ENCODE measurements at regions not wholly inside any gene's neighbourhood (a gene's known extent, or its start where the extent isn't known, plus 50 kb on each side); places are given as distances from the start of the nearest gene placed in this dataset.
"Not testable (repeated sequence)": the region's sequence is repeated elsewhere in the genome, so short reads cannot be mapped to it uniquely, and the experiment has no call there.

- no peak for DNase-seq (ENCODE audit: low spot score)
These were observed 120.2 kb downstream of the MRPL39 start for GRCh38 chr21:25487046-25487594.

DNA sequence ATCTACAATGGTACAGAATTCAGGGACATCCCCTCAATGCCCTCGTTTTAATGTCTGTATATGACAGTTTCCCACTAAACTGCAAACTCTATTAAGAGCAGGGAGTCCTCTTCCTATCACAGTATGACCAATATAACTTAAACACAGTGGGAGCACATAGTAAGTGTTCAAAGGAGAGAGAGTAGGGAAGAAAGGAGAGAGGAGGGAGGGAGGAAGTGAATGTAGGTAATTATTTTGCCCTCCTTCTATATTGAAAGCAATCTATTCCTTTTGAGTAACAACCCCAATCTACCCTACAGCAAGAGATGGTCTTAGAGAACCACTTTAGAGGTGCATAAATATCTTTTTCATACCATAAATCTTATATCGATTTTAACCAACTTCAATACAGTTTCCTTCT, 121.4 kb downstream of the MRPL39 start:
- DNase-seq (ENCODE audit: low spot score): no peak

DNA sequence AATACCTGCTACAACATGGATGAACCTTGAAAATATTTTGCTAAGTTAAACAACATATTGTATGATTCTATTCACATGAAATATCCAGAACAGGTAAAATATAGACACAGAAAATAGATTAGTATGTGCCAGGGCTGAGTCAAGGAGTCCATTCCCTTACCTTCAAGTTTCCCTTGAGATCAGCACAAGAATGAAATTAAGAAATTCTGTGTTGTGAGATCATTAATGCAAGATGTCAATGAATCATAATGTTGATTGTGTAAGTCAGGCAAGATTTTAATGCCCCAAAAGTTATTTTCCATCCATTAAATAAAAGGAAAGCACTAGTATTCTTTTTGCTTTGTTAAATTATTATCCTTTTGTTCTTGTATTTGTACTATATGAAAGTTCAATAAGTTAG, 139.4 kb downstream of the MRPL39 start:
- no peak for DNase-seq (ENCODE audit: low spot score)

- DNase-seq (ENCODE audit: low spot score): not testable (repeated sequence)
These were observed 140.2 kb downstream of the MRPL39 start for GRCh38 chr21:25467071-25467470.

DNA sequence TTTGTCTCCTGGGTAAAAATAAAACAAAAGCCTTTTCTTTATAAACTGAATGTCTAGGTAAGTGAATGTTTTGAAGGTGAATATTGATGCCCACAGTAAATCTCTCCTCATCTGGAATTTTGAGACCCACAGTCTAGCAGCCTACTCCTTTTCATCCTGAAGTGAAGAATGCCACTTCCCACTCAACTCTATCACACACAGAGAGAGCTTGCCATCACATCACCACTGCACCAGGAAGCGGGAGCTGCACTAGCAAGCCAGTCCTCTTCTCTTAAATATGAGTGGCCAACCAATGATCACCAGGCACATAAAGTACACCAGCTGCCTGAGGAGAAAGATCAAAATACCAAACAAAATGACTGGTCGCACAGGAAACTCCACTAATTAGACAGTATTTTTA, 140.8 kb downstream of the MRPL39 start:
- no peak for DNase-seq (ENCODE audit: low spot score)

DNA sequence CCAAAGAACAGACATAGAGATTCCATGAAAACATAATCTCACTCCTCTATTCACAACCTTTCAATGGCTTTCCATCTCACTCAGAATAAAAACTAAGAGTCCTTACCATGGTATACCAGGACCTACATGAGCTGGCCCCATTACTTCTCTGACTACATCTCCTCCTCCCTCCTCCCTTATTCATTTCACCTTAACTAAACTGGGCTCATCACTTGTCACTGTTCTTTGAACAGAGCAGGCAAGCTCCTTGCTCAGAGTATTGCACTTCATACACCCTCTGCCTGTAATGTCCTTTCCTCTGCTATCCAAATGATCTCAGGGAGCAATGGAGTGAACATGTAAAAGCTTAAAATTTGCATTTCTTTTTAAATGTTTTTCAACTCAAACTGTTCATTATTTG, 142.0 kb downstream of the MRPL39 start:
- DNase-seq (ENCODE audit: low spot score): no peak

DNA sequence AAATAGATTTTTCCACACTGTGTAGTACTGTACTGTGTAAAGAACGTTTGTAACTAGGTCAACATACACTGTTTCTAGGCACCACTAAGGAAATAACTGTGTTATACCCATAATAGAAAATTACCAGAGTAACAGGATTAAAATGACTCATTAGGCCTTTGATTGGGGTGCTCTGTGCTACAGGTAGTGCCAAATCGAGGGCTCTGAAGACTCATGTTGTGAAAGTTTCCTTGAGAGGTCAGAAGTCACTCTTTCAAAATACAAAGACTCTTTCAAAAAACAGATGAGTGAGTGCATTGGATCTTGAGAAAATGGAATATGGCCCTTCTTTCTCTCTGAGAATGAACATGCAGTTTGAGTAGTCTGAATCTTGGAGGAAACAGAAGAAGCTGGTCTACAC, 143.0 kb downstream of the MRPL39 start:
- DNase-seq (ENCODE audit: low spot score): no peak

DNA sequence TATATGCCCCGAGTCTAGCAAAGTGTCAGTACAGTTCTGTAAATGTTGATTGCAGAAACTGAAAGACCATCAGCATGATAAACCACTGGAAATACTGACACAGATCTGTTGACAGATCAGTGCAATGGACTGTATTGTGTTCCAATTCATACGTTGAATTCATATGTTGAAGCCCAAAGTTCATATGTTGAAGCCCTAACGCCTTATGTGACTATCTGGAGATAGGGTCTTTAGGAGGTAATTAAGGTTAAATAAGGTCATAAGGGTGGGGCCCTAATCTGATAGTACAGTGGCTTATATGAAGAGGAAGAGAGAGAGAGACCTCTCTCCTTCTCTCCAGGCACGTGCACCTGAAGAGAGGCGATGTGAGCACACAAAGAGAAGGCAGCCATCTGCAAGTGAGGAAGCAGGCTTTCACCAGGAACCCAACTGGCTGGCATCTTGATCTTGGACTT, 144.7 kb downstream of the MRPL39 start:
- no peak for DNase-seq (ENCODE audit: low spot score)

- DNase-seq (ENCODE audit: low spot score): no peak
These were observed 145.6 kb downstream of the MRPL39 start for GRCh38 chr21:25461725-25462124.

DNA sequence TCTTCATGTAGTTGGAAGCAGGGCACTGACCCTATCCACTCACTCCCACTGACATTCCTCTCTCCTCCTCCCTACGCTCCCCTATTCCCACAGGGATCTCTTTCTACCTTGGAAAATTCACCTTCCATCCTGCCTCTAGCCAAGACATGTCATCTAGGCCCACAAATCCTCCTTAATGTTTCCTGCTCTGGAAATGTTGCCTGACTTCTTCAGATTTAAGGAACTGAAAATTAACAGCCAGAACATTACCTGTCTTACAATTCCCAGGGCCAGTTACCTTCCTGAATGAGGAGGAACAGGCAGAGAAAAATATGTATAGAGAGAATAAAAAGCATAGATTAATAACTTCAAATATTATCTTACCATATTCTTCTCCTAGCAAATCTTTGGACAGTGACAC, 147.3 kb downstream of the MRPL39 start:
- no peak for DNase-seq (ENCODE audit: low spot score)

DNA sequence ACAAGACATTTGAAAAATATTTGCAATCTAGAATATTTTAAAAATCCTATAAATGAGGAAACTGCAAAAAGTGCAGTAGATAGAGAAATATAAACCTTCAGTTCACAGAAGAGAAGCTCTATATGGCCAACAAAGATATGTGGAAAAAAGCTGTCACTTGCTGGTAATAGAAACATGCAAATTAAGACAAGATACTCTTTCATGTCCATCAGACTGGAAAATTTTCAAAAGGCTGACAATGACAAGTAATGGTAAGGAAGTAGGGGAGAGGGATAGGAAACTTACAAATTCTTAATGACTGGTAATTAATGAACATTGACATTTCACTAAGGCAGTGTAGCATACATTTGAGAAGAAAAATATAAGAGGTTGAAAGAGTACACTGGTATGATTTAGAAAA, 147.9 kb downstream of the MRPL39 start:
- DNase-seq (ENCODE audit: low spot score): no peak

- no peak for DNase-seq (ENCODE audit: low spot score)
These were observed 148.8 kb downstream of the MRPL39 start for GRCh38 chr21:25458484-25458883.

- no peak for DNase-seq (ENCODE audit: low spot score)
These were observed 149.3 kb downstream of the MRPL39 start for GRCh38 chr21:25457946-25458345.

GRCh38 chr21:25457411-25457810, 149.9 kb downstream of the MRPL39 start:
- DNase-seq (ENCODE audit: low spot score): no peak

GRCh38 chr21:25456672-25457071, 150.6 kb downstream of the MRPL39 start:
- DNase-seq (ENCODE audit: low spot score): no peak

DNA sequence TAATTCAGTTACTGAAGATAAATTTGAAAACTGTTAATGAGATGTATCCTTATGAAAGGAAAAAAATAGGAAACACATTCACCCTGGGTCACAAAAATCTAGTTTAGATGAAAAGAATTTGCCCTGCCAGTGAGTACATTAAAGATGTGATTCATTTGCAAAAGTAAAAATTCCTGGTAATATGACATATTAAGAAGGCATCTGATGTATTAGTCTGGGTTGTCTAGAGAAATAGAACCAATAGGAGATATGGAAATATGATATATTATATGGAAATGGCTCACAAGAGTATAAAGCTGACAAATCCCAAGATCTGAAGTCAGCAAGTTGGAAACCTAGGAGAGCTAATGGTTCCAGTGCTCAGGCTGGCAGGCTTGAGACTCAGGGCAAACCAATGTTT, 153.8 kb downstream of the MRPL39 start:
- DNase-seq (ENCODE audit: low spot score): no peak

GRCh38 chr21:25449950-25450349, 157.3 kb downstream of the MRPL39 start:
- DNase-seq (ENCODE audit: low spot score): no peak

DNA sequence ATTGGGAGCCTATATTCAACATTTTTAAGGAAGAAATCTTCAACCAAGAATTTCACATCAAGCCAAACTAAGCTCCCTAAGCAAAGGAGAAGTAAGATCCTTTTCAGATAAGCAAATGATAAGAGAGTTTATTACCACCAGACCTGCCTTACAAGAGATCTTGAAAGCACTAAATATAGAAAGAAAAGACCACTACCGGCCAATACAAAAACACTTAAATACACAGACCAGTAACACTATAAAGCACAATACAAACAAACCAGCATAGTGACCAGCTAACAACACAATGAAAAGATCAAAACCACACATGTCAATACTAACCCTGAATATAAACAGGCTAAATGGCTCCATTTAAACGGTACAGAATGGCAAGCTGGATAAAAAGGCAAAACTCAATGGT, 165.4 kb downstream of the MRPL39 start:
- DNase-seq (ENCODE audit: low spot score): no peak

- DNase-seq (ENCODE audit: low spot score): not testable (repeated sequence)
These were observed 169.8 kb downstream of the MRPL39 start for GRCh38 chr21:25437465-25437864.

GRCh38 chr21:25428537-25428936, 178.7 kb downstream of the MRPL39 start:
- DNase-seq (ENCODE audit: low spot score): no peak

- no peak for DNase-seq (ENCODE audit: low spot score)
These were observed 179.5 kb downstream of the MRPL39 start for GRCh38 chr21:25427828-25428227.

- no peak for DNase-seq (ENCODE audit: low spot score)
These were observed 180.7 kb downstream of the MRPL39 start for GRCh38 chr21:25426580-25426979.

DNA sequence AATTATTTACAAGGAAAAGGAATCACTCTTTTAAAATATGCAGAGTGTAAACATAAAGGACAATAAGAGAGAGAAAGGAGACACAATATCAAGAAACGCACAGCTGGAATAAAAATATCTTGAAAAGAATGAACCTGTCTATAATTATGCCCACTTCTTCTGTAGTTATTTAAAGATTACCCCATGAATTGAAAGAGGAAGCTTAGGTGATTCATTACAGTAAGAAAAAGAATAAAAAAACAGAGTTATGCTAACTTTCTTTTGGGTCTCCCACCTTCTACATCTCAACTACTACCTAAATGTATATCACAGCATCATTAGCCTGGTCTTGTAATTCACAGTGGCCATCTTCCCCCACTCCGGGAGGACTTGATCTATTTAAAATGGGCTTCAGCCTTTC, 182.1 kb downstream of the MRPL39 start:
- DNase-seq (ENCODE audit: low spot score): no peak

- DNase-seq (ENCODE audit: low spot score): no peak
These were observed 182.6 kb downstream of the MRPL39 start for GRCh38 chr21:25424634-25425033.

GRCh38 chr21:25424048-25424447, 183.2 kb downstream of the MRPL39 start:
- DNase-seq (ENCODE audit: low spot score): no peak

All from HuH-7 (cell line).